ENCODE measurements at regions not wholly inside any gene's neighbourhood (a gene's known extent, or its start where the extent isn't known, plus 50 kb on each side); places are given as distances from the start of the nearest gene placed in this dataset.

DNA sequence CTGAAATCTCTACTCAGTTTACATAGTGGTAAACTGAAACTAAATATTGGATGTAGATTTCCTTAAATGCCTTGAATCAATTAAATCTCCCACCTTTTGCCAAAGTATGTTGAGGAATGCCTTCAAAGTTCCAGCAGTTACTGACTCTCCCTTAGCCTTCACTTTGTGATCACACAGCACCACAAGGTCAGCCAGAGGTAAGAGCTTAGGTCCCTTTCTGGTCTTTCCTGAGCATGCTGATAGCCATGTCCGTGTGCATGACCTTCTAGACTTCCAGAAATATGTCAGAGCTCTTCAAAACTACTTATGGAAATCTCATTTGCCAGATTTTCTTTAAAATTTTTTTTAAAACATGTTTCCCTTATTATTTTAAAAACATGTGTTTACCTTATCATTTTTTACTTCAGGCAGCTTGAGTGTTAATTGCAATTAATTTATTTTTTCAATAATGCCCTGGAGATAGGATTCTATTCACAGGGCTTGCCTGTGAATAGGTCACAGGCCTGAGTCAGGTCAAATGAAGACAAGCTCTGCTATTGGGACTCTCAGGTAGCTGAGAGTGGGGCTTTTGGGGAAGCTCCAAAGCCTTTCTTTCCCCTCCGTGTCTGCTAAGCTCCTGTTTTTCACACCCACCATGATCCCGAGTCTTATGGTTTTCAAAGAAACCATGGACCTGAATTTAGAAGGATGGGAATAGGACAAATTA is 220.5 kb downstream of the CXCL12 start:
- TF ChIP-seq, protein P1, sequence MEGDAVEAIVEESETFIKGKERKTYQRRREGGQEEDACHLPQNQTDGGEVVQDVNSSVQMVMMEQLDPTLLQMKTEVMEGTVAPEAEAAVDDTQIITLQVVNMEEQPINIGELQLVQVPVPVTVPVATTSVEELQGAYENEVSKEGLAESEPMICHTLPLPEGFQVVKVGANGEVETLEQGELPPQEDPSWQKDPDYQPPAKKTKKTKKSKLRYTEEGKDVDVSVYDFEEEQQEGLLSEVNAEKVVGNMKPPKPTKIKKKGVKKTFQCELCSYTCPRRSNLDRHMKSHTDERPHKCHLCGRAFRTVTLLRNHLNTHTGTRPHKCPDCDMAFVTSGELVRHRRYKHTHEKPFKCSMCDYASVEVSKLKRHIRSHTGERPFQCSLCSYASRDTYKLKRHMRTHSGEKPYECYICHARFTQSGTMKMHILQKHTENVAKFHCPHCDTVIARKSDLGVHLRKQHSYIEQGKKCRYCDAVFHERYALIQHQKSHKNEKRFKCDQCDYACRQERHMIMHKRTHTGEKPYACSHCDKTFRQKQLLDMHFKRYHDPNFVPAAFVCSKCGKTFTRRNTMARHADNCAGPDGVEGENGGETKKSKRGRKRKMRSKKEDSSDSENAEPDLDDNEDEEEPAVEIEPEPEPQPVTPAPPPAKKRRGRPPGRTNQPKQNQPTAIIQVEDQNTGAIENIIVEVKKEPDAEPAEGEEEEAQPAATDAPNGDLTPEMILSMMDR (IDR thresholded peaks at IDR 0.05) = no peak
- TF ChIP-seq POLR2A (IDR thresholded peaks at IDR 0.05) = no peak
